OCI-LY7 (cell line): ENCODE measurements at regions not wholly inside any gene's neighbourhood (a gene's known extent, or its start where the extent isn't known, plus 50 kb on each side); places are given as distances from the start of the nearest gene placed in this dataset.

ENCODE experiments used
- BruUV-seq: library from RNA; stranded (reverse); fragments of 400-500 nt; replicated peaks from 2 replicates; lab custom pipeline; 2021; lab: Mats Ljungman, UMichigan
- CTCF ChIA-PET: fragments of 300-600 bp; sonication (Branson Sonifier 250); formaldehyde crosslinking; loops from one replicate; lab custom pipeline; 2022; ENCODE audit warnings: antibody characterized with exemption; ENCODE audit not compliant: unreplicated experiment; lab: Charles Lee
- POLR2A ChIA-PET: fragments of 300-600 bp; sonication (Branson Sonifier 250); formaldehyde crosslinking; loops from one replicate; lab custom pipeline; 2022; ENCODE audit warnings: antibody characterized with exemption; lab: Charles Lee
- DNase-seq: peaks from one replicate; pipeline ENCODE4 v3.0.0-alpha.2; 2015; ENCODE audit warnings: low spot score
- H2AFZ ChIP-seq: fragments of 200-600 bp; sonication (generic), shearing (Covaris generic); 2 replicates; pipeline ENCODE4 v1.6.1; 2014; ENCODE audit warnings: mild to moderate bottlenecking, antibody characterized with exemption, low read length, moderate library complexity
- H3K27ac ChIP-seq: fragments of 200-600 bp; sonication (generic); 2 replicates; pipeline ENCODE4 v1.5.1; 2014; ENCODE audit warnings: mixed run types, low read depth, mild to moderate bottlenecking, moderate library complexity, low read length, inconsistent platforms; ENCODE audit not compliant: poor library complexity, severe bottlenecking
- H3K36me3 ChIP-seq: fragments of 200-600 bp; sonication (generic); 2 replicates; pipeline ENCODE4 v1.6.1; 2014; ENCODE audit warnings: mild to moderate bottlenecking, antibody characterized with exemption, low read length, moderate library complexity, mixed read lengths; ENCODE audit not compliant: insufficient read depth
- H3K4me1 ChIP-seq: fragments of 200-600 bp; sonication (generic); 2 replicates; pipeline ENCODE4 v1.5.1; 2014; ENCODE audit warnings: mild to moderate bottlenecking, low read length; ENCODE audit not compliant: insufficient read depth, poor library complexity, severe bottlenecking
- H3K4me2 ChIP-seq: fragments of 200-600 bp; sonication (generic); 2 replicates; pipeline ENCODE4 v1.6.1; 2014; ENCODE audit warnings: mild to moderate bottlenecking, low read length
- H3K4me3 ChIP-seq: fragments of 200-600 bp; sonication (generic); 2 replicates; pipeline ENCODE4 v1.5.1; 2014; ENCODE audit warnings: mild to moderate bottlenecking, low read depth, low read length; ENCODE audit not compliant: poor library complexity, severe bottlenecking
- H3K79me2 ChIP-seq: fragments of 200-600 bp; sonication (generic); 2 replicates; pipeline ENCODE4 v1.6.1; 2016; ENCODE audit warnings: low read depth, mild to moderate bottlenecking, low read length, moderate library complexity, mixed read lengths; ENCODE audit not compliant: insufficient read depth
- H3K9me2 ChIP-seq: fragments of 200-600 bp; sonication (generic); 2 replicates; pipeline ENCODE4 v1.6.1; 2016; ENCODE audit warnings: mild to moderate bottlenecking, low read length, mixed read lengths; ENCODE audit not compliant: insufficient read depth
- H3K9me3 ChIP-seq: fragments of 200-600 bp; sonication (generic); 2 replicates; pipeline ENCODE4 v1.6.1; 2014; ENCODE audit warnings: mild to moderate bottlenecking, mixed run types, low read length, mixed read lengths
- H4K20me1 ChIP-seq: fragments of 200-600 bp; sonication (generic); 2 replicates; pipeline ENCODE4 v1.6.1; 2014; ENCODE audit warnings: mild to moderate bottlenecking, antibody characterized with exemption, low read length, moderate library complexity, mixed read lengths; ENCODE audit not compliant: insufficient read depth
- EZH2phosphoT487 ChIP-seq: fragments of 200-600 bp; sonication (generic); IDR thresholded peaks from 2 replicates; pipeline ENCODE4 v1.6.1; 2018; ENCODE audit warnings: low read depth, borderline replicate concordance, mild to moderate bottlenecking, mixed run types, antibody characterized with exemption, low read length, moderate library complexity, mixed read lengths
- intact Hi-C: fragments of 100-400 bp; cut with micrococcal nuclease; formaldehyde crosslinking; loops from one replicate; pipeline ENCODE4 v1.10.0; 2022; ENCODE audit not compliant: unreplicated experiment
- TF ChIP-seq, protein P1 (sequence below): fragments of 200-600 bp; sonication (generic); conservative IDR thresholded peaks from 2 replicates; pipeline ENCODE4 v1.5.1; 2014; ENCODE audit warnings: mild to moderate bottlenecking, antibody characterized with exemption, low read length, moderate library complexity, mixed read lengths

DNA sequence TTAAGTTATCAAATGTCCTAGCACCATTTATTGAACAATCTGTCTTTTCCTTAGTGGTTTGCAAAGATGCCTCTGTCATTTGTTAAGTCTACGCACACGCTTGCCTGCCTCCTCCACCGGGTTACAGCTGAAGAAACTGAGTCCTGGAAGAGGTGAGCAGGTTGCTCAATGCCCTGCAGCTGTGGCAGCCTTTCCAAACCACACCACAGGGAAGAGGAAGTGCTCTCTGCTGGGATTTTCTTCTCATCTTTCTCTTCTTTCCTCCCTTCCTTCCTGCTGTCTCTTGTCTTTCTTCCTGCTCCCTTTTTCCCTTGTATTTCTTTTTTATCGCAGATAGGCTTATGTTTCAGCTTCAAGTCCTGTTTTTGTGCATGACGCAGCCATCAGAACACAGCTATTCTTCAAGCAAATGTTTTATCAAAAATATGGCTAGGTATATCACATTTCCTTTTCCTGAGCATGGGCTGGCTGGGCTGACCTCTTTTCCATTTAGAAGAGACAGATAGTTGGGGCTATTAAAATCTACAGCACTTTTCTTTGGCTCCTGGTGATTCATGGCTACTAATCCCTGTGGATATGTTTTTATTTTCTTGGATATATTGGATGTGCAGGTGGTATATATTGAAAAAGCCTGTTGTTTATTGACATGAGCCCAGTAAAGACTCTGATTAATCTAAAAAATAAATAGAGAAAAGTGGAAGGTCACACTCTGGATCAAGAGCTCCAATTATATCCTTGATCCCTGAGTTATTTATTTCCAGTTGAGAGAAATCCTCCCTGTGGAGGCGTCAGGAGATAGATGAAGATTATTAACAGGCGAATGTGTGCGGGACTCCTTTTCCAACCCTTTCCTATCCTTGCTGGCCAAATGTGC lies 214.6 kb downstream of the TSN start:
- intact Hi-C loops, result loop anchor here (5.0 kb wide), 1 partner anchor 73 kb away; no protein-coding TSS in a partner anchor
- H3K4me2 ChIP-seq, result no peak overlapping the region
- DNase-seq, result no peak
- no TSS peak for BruUV-seq
- H3K9me2 ChIP-seq, result no peaks in the 10 kb centered on the region
- H3K36me3 ChIP-seq, result no peaks in the 10 kb centered on the region
- no peaks in the 10 kb centered on the region for H4K20me1 ChIP-seq
- H3K9me3 ChIP-seq, result no peaks in the 10 kb centered on the region
- POLR2A ChIA-PET, result interaction anchor here (0.8 to 3.0 kb wide), 2 partner anchors 10 to 12 kb away, joined by 5 to 13 read pairs; no protein-coding TSS in a partner anchor
- H3K27ac ChIP-seq, result no peak overlapping the region
- no peaks in the 10 kb centered on the region for H3K4me1 ChIP-seq
- no peaks in the 10 kb centered on the region for H3K79me2 ChIP-seq
- no peak overlapping the region for H3K4me3 ChIP-seq
- TF ChIP-seq, protein P1, sequence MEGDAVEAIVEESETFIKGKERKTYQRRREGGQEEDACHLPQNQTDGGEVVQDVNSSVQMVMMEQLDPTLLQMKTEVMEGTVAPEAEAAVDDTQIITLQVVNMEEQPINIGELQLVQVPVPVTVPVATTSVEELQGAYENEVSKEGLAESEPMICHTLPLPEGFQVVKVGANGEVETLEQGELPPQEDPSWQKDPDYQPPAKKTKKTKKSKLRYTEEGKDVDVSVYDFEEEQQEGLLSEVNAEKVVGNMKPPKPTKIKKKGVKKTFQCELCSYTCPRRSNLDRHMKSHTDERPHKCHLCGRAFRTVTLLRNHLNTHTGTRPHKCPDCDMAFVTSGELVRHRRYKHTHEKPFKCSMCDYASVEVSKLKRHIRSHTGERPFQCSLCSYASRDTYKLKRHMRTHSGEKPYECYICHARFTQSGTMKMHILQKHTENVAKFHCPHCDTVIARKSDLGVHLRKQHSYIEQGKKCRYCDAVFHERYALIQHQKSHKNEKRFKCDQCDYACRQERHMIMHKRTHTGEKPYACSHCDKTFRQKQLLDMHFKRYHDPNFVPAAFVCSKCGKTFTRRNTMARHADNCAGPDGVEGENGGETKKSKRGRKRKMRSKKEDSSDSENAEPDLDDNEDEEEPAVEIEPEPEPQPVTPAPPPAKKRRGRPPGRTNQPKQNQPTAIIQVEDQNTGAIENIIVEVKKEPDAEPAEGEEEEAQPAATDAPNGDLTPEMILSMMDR, result no peak
- TF ChIP-seq EZH2phosphoT487, result no peak
- CTCF ChIA-PET, result interaction anchor here (0.9 kb wide), 1 partner anchor 11 kb away, joined by 4 read pairs; no protein-coding TSS in a partner anchor
- no peak overlapping the region for H2AFZ ChIP-seq

DNA sequence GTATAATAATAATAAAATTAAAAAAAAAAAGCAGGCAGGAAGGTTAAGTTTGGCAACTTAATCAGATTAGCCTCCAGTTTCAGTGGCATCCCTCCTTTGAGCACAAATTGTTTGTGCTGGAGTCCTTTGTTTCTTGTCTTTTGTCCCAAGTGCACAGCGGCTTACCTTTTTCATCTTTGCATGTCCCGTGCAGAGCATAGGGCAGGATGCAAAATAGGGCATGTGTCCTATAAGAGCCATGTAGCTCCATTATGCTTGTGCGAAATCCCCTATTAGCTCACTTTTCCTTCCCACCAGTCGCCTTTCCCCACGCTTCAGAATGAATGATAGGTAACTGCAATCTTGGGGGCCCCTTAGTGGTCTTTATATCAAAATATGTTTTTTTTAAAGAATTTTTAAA lies 216.8 kb downstream of the TSN start:
- H3K27ac ChIP-seq, result no peak overlapping the region
- H3K4me3 ChIP-seq, result no peak overlapping the region
- no peak for DNase-seq
- H3K79me2 ChIP-seq, result no peaks in the 10 kb centered on the region
- no peaks in the 10 kb centered on the region for H4K20me1 ChIP-seq
- no TSS peak for BruUV-seq
- H2AFZ ChIP-seq, result no peak overlapping the region
- intact Hi-C loops, result loop anchor here (5.0 kb wide), 1 partner anchor 75 kb away; no protein-coding TSS in a partner anchor
- no peak overlapping the region for H3K4me2 ChIP-seq
- no peaks in the 10 kb centered on the region for H3K36me3 ChIP-seq
- H3K9me2 ChIP-seq, result no peaks in the 10 kb centered on the region
- TF ChIP-seq, protein P1, result no peak
- TF ChIP-seq EZH2phosphoT487, result no peak
- H3K4me1 ChIP-seq, result no peaks in the 10 kb centered on the region
- ChIA-PET CTCF (no interaction called here), POLR2A (interaction anchor here (1.1 to 1.7 kb wide), 2 partner anchors 10 to 54 kb away, joined by 3 to 4 read pairs; no protein-coding TSS in a partner anchor)
- no peaks in the 10 kb centered on the region for H3K9me3 ChIP-seq
